ENCODE measurements at regions not wholly inside any gene's neighbourhood (a gene's known extent, or its start where the extent isn't known, plus 50 kb on each side); places are given as distances from the start of the nearest gene placed in this dataset.

DNA sequence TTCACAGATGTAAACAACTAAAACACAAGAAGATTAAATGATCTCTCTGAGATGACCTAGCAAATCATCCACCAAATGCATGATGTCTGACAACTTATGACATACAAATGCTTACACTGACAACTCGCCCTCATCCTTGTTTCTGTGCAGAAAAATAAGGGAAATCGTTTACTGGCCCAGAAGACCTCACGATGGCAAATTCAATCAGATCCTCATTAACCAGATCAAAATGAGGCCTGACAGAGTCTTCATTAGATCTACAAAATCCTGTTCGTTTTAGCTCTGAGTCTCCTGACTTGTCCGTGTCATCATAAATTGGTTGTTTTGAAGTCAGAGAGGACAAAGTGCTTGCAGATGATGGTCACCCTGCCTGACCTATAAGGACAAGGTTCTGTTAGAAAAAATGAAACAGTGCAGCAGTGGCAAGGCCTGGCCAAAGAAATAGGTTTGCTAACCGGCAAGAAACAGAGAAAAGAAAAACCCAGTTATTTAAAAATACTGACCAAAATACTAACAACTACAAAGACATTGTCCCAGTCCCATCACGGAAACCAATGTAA lies 109.5 kb downstream of the BTG1 start:
- no peak for ATAC-seq
- intact Hi-C loops (cut with DNase I), result no loop called here

DNA sequence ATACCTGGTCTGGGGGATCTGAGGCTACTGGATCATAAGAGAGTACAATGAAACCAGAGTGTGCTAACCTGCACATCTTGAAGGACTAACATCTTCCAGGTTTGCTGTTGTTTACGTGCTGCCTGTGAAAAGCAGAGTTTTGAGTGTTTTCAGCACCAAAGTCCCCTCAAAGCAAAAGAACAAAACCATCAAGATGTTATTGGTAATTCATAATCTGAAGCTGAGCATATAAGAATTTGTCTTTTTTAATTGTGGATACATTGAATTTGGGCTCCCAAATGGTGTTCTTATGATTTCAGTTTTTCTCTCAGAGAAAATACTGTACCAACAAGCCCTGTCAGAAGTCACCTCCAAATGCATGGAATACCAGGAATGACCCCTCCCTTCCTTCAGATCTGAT lies 110.2 kb downstream of the BTG1 start:
- intact Hi-C loops (cut with DNase I), result no loop called here
- DNase-seq (no peak), ATAC-seq (no peak)

More for the DNA sequence above, 109.5 kb downstream of the BTG1 start:
- DNase-seq, result no peak

DNA sequence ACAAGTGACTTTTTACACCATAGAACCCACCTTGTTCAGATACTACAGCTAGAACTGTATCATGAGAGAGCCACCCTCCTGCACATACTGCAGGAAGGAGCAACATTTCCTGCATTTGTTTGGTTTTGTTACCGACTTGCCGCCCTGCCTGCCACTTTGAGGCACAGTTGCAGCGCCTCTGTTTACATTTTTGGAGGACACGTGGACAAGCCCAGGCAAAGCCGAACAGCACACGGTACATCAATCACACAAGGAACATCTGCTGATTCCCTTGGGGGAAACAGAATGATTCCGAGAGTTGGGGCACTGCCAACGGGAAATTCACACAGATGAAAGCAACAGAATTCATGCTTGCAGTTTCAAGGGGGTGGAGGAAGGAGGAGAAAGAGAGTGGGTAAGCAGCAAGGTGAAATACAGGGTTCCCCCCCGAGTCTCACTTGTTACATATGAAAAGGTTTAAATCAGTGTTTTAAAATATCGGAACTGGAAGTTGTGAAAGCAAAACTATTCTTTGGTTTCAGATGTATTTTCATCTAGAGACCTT lies 110.7 kb downstream of the BTG1 start:
- peak; percentile 38 to 42 for ATAC-seq
- intact Hi-C loops (cut with DNase I), result no loop called here
- DNase-seq, result peak; percentile 44

DNA sequence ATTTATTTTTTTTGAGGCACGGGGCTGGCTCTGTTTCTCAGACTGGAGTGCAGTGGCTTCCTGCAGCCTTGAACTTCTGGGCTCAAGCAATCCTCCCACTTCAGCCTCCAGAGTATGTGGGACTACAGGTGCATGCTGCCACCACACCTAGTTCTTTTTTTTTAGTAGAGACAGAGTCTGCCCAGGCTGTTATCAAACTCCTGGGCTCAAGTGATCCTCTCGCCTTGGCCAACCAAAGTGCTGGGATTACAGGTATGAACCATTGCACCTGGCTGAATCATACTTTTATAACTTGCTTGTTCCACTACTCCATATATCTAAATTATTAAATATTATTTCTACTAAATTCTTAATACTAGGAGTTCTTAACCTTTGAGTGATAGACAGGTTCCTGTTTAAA lies 111.6 kb downstream of the BTG1 start:
- intact Hi-C loops (cut with DNase I), result no loop called here
- ATAC-seq (no peak), DNase-seq (no peak)

DNA sequence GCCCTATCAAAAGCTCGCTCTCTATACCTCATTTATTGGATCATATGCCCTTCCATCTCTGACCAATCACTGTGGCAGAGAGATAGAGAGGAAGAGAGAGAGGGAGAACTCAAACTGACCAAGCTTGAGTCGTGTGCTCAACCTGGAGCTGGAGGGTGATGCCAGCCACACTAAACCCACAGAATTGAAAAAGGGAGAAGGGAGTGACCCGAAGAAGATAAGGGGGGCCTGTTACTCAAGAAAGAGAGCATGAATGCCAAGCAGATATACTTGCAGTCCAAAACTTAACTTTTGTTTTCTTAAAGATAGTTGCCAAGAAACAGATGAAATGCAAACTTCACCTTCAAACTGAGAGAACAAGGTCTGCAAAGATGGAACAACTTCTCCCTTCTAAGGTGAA lies 112.7 kb downstream of the BTG1 start:
- ATAC-seq (peak in 1 of 2 donors; percentile 68), DNase-seq (no peak)
- intact Hi-C loops (cut with DNase I), result no loop called here

DNA sequence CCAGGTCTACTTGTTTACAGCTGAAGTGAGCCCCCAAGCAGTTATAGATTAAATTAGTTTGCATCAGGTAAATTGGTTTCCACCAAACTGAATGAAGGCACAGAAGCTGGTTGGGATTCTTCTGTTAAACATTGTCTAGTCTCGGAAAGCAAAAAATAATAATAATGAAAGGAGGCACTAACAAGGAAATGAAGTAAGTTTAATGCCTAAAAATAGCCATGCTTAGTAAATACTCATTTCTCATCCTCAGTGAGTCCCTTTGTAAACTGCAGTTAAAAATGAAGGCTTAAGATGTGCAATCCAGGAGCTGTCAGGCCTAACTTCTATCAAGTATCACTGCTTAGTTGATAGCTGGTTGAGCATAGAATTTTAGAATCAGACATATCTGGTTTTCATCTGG lies 113.5 kb downstream of the BTG1 start:
- DNase-seq (no peak), ATAC-seq (no peak)
- intact Hi-C loops (cut with DNase I), result no loop called here

DNA sequence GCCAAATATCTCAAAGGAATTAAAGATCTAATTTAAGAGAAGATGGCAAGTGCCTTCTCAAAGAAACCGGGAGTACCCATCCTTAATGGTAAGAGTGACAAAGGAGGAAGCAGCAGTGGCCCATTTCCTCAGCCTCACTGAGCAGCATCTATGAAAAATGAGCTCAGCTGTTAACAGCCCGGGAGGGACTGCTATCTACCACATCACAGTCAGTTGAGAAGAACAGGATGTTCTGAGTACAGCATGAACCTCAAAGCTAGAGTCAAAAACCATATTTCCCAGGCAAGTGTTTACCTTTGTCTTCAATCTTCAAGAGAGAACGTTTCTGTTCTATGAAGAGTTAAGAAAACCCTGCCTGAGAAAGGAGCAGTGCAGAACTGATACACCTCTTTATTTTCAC lies 115.0 kb downstream of the BTG1 start:
- intact Hi-C loops (cut with DNase I), result no loop called here
- ATAC-seq, result peak; percentile 86 to 87
- DNase-seq, result peak; percentile 30

DNA sequence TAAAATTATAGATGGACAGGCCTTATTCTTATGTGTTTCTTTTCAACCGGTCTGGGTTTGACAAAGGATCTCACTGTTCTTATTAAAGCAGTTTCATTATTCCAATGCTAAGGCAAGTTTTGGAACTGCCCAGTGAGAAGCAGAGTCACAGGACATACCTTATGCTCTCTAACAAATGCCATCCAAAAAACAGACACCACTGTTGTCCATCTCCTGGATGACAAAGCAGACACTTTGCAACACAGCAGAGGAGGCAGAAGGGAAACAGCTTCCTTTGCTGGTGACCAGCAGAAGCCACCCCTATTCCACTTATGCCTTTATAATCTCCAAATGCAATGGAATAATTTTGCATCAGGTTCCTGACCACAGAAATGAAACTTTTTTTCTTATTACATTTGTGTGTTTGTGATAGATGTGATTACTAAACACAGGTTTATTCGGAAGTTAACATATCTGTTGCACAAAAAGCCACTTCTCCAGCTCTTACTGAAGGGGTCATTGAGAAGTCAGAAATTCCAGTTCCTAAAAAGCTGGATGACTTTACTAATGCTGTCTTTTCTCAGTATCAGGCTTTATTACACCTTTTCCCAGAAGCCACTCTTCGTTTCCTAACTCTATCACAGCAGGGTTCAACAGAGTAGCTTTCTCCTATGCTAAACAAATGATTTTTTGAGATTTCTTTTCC lies 115.6 kb downstream of the BTG1 start:
- intact Hi-C loops (cut with DNase I), result no loop called here

DNA sequence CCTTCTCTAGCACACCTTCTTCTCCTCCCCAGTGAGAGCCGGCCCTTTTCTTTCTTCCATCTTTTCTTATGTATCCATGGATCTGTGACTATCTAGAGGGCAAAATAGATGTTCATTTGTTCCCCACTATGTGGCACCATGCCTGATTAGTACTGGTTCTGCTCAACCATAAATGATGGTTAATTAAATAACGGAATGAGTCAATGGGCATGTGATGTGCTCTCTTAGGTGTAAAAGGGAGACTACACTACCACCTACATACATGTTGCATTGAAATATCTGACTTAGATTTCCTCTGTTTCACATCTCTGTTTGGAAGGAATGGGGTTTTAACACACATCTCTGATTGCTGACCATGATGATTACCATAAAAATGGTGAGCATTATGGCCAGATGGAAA lies 116.5 kb downstream of the BTG1 start:
- DNase-seq (no peak), ATAC-seq (no peak)
- intact Hi-C loops (cut with DNase I), result no loop called here

More for the DNA sequence above, 115.6 kb downstream of the BTG1 start:
- ATAC-seq, result no peak
- DNase-seq, result no peak

DNA sequence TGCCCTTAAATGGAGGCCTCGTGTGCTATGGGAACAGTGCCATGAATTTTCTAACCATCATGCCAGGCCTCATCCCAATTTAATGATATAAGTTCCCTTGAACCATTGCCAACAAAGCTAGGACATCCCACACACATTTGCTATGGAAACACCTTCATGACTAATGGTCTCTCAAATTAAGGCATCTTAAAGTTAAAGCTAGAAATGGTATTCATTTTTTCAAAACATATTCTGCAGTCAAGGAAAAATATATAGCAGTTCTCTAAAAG lies 117.3 kb downstream of the BTG1 start:
- ATAC-seq, result peak in 1 of 2 donors; percentile 34
- intact Hi-C loops (cut with DNase I), result no loop called here
- DNase-seq, result no peak

DNA sequence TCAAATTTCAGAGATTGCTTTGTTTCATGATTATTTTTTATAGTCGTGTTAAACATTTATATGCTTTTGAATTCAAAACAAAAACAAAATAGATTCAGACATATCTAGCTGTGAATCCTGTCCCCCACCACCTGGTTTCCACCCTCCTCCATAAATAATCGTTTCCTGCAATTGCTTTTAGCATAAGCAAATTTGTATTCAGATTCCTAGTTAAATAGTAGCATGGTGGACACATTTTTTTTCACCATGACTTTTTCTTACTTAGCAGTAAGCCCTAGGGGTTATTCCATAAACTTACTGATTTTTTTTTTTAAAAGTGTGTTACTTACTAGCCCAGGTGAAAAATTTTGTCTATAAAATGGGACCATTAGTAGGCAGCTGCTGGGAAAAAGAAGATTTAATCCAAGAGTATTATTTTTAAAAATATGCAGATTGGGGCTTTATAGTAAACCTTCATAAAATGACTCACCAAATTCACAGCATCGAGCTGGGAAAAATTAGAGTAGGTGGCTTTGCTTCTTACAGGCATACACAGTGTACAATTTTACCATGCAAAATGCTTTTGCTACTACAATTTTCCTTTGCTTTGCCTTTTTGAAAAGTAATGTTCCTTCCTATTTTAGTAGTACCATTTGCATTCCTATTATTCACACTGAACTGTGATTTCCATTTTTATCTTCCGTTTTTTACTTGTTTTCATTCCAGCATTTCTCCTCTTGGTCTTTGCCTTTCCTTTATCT lies 117.8 kb downstream of the BTG1 start:
- no peak for DNase-seq
- ATAC-seq, result no peak
- intact Hi-C loops (cut with DNase I), result no loop called here

DNA sequence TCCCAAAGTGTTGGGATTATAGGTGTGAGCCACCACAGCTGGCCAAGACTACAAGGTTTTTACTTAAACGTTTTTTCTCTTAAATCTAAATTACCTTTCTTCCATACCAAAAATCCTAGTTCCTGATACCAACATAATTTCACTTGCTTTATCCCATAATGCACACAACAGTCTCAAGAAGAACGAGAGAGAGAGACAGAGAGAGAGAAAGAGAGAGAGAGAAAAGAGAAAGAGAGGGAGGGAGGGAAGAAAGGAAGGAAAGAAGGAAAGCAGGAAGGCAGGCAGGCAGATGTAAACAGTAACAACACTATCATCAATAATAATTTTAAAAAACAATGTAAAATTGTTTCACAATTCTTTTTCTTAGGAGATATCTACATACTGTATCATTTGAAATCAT lies 118.4 kb downstream of the BTG1 start:
- no peak for DNase-seq
- intact Hi-C loops (cut with DNase I), result no loop called here
- ATAC-seq, result no peak

DNA sequence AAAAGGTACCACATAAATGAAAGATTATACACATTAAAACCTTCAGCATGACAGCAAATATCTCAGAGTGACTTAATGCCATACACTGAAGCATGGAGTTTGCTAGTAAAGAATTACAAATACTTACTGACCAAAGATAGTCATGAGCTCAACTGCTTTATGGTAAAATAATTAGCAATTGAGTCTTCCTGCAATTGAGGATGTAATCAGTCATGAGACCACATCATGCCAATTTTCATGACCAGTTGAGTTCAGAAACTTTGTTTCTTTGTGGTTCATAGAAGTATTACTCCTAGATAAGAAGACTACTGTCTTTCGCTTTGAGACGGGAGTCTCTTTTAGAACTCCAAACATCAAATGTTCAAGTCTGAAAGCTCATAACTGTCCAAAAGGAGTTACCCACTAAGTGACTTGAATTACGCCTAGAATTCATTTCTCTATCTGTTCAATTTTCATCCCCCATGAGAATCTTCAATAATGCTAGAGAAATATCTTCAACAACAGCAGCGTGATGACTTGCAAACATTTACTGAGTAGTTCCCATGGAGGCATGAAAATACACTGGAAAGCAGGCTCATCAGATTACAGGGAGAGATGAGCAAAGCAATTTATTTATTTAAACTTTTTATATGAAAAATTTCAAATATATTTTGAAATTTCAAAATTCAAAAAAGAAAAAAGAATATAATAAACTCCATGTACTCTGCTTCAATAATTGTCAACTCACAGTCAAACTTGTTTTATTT lies 120.0 kb downstream of the BTG1 start:
- ATAC-seq, result no peak
- intact Hi-C loops (cut with DNase I), result no loop called here
- no peak for DNase-seq

DNA sequence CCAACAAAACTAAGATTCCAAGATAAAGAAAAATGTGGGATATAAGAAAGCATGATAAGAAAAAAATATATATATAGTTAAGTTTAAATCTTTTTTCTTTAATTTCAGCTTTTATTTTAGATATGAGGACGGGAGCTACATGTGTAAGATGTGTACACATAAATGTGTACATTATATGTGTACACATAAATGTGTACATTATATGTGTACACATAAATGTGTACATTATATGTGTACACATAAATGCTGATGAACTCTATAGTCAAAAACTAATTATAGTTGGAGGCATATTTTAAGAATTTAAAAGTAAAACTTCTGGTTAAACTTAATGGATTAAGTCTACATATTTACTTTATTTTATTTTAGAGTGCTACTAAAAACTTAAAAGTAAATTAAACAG lies 123.6 kb downstream of the BTG1 start:
- DNase-seq (no peak), ATAC-seq (no peak)
- intact Hi-C loops (cut with DNase I), result no loop called here

DNA sequence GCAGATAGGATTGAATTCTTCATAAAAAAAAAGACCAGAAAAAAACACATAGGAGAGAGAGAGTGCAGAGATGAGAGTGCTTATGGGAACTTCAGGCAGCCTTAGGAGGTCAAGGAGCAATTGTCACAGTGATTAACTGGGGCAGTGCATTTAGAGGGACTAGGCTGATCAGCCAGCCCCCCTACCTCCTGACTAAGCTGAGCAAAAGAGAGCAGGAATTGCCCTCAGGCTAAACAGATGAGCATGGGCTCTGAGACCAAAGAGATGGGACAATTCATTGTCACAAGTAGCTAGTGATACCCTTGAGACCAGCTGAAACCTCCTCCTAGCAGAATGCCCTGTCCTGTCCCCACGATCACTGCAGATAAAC lies 124.0 kb downstream of the BTG1 start:
- DNase-seq, result no peak
- intact Hi-C loops (cut with DNase I), result no loop called here
- ATAC-seq, result no peak

DNA sequence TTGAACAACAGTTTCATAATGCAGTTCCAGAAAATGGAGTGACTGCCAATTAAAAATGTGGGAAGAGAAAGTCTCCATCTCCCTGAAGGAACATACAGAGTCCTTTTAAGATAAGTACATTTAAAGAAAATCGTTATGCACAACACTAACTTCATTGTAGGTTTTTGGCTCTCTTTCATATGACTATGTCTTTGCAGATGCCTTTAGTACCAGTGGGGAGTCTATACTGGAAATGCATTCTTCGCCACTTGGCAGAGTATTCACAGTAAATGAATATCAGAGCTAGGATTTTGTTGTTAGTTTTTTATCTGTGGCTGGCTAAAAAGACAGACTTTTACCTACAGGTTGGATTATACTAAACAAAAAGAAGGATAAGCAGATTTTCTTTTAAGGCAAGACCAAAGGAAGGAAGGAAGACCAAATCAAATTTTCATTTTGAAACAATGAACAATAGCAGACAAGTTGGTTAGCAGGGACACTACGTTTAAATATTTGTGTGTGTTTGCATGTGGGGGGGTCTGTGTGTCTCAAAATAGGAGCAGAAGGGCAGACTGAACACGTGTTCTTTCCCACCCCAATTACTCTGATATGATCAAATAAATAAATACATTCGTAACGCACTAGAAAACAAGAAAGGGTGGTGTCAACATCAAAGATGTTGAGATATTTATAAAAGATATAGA lies 124.5 kb downstream of the BTG1 start:
- intact Hi-C loops (cut with DNase I), result no loop called here
- ATAC-seq (no peak), DNase-seq (no peak)

DNA sequence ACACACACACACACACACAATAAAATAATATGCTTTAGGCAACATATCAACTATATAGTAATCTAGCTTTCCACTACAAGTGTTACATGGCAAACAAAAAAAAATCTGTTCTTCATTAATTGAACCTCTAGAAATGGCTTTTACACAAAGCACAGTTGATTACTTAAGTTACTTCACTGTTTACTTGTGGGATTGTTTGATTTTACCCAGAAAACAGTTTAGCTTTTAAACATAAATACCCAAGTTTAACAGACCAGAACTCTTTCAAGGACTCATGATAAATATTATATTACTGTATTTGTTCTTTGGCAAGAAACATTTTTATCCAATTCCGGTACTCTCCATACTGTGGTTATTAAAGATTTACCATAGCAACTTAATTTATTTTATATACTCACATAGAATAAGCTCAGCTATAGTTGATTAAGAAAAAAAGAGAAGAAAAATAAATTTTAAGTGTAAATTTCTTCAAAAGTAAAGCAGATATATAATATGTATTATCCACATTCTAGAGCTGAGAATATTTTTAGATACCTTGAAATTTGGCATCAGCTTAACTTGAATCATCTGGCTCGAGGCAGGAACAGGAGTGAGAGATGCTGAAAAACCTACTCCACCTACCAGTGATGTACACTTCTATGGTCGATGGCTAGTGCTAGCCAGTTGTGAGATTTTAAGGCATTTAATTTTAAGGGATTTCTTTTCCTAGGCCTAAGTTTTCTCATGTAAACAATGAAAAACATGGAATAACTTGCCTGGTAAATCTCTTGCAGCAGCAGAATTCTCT lies 126.0 kb downstream of the BTG1 start:
- DNase-seq (no peak), ATAC-seq (no peak)
- intact Hi-C loops (cut with DNase I), result no loop called here

DNA sequence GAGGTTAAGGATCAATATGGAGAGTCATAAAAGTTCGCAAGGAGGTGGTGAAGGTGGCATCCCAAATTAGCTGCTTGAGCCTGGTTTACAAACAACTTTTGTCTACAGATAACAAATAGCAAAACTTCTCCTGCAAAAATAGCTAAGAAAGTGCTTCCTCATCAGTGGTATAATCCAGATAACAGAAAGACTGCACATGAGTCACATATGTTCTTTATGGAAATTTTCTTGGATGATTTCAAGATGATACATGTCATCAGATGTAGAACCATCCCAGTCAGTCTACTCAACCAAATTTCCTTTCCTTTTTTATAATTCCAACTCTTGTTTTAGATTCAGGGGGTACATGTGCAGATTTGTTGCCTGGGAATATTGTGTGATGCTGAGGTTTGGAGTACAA lies 133.0 kb downstream of the BTG1 start:
- ATAC-seq, result no peak
- intact Hi-C loops (cut with DNase I), result no loop called here
- no peak for DNase-seq
